HL-60/S4 (cell line): ENCODE measurements at regions not wholly inside any gene's neighbourhood (a gene's known extent, or its start where the extent isn't known, plus 50 kb on each side); places are given as distances from the start of the nearest gene placed in this dataset.

Experiments used
- in situ Hi-C: fragments of 300-500 bp; cut with MboI; formaldehyde crosslinking; loops from 2 replicates; pipeline ENCODE4 v1.14.3; 2022; ENCODE audit warnings: low sequenced_read_pairs

DNA sequence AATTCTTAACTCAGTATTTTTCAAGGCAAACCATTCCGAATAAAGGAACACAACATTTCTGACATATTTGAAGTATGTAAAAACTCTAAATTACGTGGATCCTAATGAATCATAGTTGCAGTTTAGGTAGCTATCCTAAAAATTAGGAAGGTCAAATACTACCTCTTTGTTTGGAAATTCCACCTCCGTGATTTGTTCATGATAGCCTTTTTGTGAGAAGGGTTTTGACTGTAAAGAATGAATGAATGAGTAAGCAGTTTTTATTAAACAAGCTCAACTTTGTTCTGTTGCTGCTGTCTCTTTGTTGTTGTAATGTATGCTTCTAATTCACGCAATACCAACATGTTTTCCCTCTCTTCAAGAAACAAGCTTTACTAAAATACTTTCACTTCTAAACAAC is 840.4 kb downstream of the USP25 start:
- in situ Hi-C loops: no loop called here

- in situ Hi-C loops: no loop called here
Measured at GRCh38 chr21:16570856-16571255, 841.1 kb downstream of the USP25 start.

GRCh38 chr21:16571594-16571993 is 841.8 kb downstream of the USP25 start:
- in situ Hi-C loops: no loop called here

GRCh38 chr21:16572032-16572431 is 842.2 kb downstream of the USP25 start:
- in situ Hi-C loops: no loop called here

DNA sequence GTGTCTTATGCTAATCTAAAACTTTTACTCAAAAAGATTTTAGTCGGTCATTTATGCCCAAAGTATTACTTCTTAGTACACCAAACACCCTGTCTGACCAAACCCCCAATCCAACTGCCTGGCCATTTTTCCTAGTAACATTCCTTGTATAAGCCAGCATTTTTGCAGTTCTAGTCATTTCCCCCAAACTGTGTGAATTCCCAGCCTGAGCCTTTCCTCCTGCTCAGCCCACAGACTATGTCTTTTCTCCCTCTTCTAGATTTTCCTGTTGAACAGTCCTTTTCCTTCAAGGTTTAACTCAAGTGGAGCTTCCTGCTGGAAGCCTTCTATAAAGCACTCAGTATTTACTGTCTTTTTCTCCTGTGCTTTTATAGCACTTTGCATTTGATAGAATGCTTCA is 843.8 kb downstream of the USP25 start:
- in situ Hi-C loops: no loop called here

DNA sequence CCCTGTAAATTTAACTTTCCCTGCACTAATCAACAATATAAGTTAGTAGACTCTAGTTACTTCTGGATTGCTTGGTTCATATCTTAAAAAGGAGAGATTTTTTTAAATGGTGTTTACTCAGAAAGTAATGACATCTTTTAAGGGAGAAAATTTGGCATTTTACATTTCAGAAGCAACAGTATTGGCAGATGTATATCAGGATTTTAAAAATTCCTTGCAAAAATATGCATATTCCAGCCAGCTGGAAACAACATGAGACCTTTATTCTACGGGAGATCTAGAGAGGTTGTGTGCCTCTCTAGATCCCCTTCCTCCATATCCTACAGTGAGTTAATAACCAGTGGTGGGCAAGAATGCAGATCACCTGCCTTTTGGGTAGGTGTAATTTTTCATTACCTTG is 848.2 kb downstream of the USP25 start:
- in situ Hi-C loops: no loop called here

GRCh38 chr21:16578912-16579311 is 849.1 kb downstream of the USP25 start:
- in situ Hi-C loops: no loop called here

GRCh38 chr21:16579538-16579937 is 849.8 kb downstream of the USP25 start:
- in situ Hi-C loops: no loop called here

DNA sequence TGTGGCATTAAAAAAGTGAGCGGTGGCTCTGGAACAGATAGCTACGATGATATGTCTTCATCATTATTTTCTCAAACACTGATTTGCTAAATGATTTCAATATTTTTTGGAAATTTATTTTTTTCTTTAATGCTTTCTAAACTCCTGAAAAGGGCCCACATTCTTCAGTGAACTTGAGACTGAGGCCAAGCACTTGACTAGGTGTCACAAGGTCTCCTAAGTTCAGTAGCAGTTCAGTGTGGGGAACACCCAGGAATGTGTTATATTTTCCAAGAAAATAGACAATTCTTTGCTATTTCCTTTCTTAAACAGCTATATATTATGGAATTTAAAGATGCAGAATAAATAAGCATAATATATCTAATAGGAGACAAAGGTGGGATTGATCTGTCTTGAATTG is 850.9 kb downstream of the USP25 start:
- in situ Hi-C loops: no loop called here

DNA sequence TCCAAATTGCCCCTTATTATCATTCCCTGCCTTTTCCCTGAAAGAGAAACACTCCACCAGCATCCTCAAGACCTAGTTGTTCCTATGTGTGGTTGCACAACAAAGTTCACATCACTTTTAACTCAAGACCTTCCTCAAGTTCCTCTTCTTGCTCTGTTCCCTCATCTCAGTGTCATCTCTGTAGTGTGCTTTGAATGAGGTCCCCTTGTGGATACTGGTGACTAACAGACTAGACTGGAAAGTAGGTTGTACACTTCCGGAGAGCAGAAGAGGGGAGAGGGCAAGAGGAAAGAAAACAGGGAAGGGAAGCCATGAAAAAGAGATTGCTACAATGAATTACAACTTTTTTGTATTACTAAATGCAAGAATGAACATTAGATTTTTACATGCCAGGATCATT is 853.8 kb downstream of the USP25 start:
- in situ Hi-C loops: no loop called here

DNA sequence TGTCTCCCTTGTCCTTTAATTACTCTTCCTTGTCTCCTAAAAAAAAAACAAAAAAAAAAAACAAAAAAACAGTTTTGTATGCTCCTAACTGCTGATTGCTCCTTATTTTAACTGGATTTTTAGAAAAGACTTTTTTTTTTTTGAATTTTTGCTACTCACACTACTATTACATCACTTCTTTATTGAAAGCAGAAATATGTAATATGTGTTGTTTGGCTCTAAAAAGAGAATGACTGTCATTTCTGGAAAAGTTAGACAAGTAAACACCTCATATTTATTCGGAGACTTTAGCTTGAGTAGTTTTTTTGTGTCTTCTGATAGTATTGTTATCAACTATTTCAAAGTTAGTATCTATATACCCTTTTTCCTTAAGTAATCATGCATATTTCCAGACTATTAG is 855.0 kb downstream of the USP25 start:
- in situ Hi-C loops: no loop called here

DNA sequence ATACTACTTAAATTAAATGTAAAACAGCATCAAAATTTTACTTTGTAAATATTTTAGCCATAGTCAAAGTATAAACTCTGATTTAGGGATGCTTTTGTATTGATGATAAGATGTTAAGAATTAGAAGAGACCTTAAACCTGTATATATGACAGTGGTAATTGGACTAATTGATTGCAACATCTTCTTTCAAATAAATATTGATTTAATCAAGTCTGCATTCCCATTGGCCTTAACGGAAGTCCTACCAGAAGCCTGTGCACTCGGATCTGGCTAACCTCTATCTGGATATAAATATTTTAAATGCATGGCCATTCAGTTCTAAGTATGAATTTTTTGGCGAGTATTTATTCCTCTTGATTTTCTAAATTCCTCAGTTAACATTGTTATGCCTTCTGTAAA is 856.1 kb downstream of the USP25 start:
- in situ Hi-C loops: no loop called here

- in situ Hi-C loops: no loop called here
Measured at GRCh38 chr21:16587141-16587581, 857.4 kb downstream of the USP25 start.

DNA sequence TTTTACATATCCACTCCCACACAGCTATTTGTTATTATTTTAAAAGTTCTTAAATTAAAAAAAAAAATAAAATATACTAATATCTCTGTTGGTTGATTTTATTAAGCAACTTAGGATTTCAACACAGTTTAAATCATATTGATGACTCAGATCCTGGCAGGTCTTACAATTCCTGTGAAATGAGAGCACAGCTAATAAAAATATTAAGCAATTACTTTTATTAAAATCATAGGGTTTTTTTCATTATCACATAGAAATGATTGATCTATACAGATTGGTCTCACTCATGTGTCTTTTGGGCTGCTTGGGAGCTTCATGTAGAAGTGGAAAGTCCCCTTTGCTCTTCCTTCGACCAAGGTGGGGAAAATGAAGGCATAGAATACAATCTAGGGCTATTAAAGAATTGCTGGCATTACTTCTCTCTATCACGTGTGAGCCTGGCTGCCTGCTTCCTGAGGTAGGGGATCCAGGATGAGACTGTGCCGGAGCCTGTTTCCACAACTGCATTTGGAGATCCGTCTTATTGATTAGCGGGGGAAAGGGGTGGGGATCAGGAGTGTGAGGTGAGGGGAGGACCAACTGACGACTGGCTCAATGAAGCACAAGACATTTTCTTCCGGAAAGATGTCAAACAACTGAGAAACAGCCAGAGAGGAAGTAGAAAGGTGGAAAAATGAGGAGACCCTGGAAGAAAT is 858.0 kb downstream of the USP25 start:
- in situ Hi-C loops: no loop called here

- in situ Hi-C loops: no loop called here
Measured at GRCh38 chr21:16588433-16588860, 858.7 kb downstream of the USP25 start.

DNA sequence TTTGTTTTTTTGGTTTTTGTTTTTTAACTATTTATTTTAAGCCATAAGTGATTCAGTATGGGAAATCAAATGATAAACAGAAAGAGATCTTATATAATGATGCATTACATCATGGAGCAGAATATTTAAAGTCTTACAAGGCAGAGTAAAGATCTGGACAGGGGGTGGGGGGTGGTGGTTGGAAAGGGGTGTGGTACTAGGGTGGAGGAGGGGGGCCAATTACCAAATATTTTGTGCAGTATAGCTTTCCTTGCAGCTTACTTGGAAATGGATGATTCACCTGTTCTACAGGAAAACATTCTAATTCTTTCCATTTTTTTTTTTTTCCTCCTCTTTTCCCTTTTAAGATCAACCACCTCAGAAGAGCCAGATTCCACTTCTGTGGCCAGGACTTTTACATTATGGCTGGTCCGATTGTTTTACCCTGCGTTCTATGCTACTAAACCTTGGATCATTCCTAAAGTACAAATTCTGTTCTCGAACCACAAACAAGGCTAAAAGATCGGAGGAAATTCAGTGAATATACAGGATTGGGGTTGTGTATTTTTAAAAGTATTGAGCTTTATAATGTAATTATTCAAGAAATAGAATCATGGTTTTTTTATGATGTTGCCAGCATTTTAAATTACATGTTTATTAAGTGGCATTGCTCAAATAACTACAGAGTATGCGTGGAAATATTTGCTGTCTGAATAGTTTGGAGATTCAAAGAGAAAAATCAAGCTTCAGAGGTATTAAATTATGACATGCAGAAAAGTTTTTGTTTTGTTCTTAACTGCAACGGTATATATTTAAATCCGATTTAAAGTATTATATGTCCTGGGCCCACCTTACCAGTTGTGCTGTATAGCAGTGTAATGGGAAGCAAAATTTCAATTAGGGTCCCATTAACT is 859.5 kb downstream of the USP25 start:
- in situ Hi-C loops: no loop called here

DNA sequence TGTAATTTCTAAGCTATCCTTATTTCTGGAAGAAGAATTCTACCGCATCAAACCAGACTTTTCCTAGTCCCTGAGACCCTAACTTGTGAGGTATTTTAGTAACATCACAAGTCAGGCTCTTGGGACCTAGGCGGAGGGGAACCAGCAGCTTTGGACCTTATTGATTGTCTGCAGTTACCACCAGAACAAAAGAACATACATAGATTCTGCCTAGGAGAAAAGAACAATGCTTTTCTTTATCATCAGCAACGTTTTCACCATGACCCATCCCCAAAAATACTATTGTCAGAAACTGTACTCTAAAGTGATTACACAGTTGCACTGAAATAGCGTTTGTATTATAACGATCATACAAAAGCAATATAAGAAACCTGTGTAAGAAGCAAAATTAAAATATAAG is 860.4 kb downstream of the USP25 start:
- in situ Hi-C loops: no loop called here

DNA sequence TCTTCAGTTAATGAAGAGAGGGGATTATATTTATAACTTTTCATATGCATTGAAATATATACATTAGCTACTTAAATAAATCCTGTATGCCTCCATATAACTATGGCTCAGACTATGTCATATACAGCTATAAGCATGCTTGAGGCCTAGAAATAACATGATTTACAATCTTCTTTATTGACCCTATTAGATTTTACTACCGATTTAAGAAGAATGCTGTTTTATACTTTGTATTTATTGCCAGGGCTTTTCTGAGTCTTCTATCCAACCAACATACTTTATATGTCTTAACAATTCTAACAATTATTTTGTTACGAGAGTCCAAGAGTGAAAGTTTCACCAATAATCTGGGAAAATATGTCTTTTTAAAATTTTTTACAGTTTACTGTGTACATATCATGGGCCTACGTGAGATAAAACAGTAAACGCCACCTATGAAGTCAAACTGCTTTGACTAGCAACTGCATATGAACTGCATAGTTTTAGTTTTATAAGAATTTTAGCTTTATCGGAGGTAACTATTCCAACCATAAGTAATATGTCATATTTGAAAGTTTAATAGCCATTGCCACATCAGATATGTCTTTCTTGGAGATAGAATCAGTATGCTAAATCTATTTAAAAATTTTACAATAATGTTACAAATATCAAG is 861.0 kb downstream of the USP25 start:
- in situ Hi-C loops: no loop called here

DNA sequence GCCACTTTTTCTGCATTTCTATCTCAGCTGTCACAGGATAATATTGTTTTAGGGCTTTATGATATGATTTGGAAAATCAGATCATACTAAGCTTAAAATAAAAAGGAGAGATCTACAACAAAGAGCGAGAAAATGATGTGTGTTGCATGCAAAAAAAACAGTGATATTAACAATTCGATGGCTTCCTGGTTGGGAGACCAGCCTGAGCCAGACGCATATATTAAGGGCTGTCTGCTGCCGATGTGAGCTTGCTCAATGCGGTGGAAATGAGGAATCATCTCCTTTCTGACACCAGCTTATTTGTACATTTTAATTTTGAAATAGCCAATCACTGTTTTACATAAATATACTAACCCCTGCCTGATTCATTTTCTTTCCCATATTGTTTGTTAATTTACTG is 862.6 kb downstream of the USP25 start:
- in situ Hi-C loops: no loop called here

DNA sequence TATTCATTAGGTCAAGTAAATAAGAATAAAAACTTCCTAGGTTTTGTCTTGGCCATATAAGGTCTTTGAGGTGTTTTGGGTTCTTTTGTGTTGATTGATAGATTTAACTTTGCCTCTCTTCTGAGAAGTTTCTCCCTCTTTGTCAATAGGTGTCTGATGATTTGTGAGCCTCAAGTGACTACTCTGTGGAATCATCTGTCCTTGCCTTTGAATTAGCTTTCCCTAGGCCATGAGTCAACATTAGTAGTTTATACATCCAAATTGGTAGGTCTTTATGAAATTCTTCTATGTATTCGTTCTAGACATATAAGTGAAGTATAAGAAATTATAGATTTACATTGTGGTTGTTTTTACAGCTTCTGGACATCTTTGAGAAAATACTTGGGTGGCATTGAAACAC is 864.4 kb downstream of the USP25 start:
- in situ Hi-C loops: no loop called here

- in situ Hi-C loops: no loop called here
Measured at GRCh38 chr21:16596369-16596768, 866.6 kb downstream of the USP25 start.

DNA sequence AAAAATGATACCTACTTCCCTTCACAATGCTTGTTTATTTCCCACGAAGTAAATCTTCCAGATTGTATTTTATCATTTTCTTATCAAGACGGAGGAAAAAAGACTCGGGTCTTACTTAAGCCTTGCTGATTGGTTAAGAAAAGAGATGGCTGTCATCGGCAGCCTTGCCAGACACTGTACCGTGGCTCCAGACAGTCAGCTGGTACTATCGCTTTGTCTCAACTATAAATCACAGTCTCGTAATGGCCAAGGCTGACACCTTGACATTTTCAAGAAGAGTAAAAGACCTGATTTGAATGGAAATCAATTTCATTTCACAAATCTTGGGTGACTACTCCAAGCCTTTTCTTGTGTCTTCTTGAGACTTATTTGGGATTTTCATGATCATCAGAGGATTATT is 868.0 kb downstream of the USP25 start:
- in situ Hi-C loops: no loop called here
